WTC11 (cell line): ENCODE measurements at regions not wholly inside any gene's neighbourhood (a gene's known extent, or its start where the extent isn't known, plus 50 kb on each side); places are given as distances from the start of the nearest gene placed in this dataset.
A peak's percentile ranks its signal among the peaks of the same experiment; 100 is the strongest.

Source experiments
- ATAC-seq: fragments of 200-7000 bp; cut with Tn5 transposase; 2 replicates; pipeline ENCODE4 v1.10.0; 2021; ENCODE audit warnings: mild to moderate bottlenecking, moderate library complexity
- CTCF ChIA-PET: fragments of 300-600 bp; sonication (Branson Sonifier 250); formaldehyde crosslinking; loops from one replicate; lab custom pipeline; 2021; ENCODE audit warnings: antibody characterized with exemption; lab: Charles Lee
- POLR2A ChIA-PET: fragments of 350-600 bp; sonication (Branson Sonifier 250); formaldehyde crosslinking; loops from one replicate; lab custom pipeline; 2021; ENCODE audit warnings: antibody characterized with exemption; lab: Charles Lee
- DNase-seq: peaks from one replicate; pipeline ENCODE4 v3.0.0; 2021; ENCODE audit warnings: low spot score
- H3K27ac Mint-ChIP-seq: 2 replicates; pipeline ENCODE4 v1.8.0; 2021; ENCODE audit warnings: mixed read lengths
- H3K27me3 Mint-ChIP-seq: 2 replicates; pipeline ENCODE4 v1.8.0; 2021; ENCODE audit warnings: low read depth, mild to moderate bottlenecking, moderate library complexity, mixed read lengths
- H3K36me3 Mint-ChIP-seq: 2 replicates; pipeline ENCODE4 v1.8.0; 2021; ENCODE audit warnings: mixed read lengths
- H3K4me1 Mint-ChIP-seq: 2 replicates; pipeline ENCODE4 v1.8.0; 2022; ENCODE audit warnings: mixed read lengths
- H3K4me3 Mint-ChIP-seq: 2 replicates; pipeline ENCODE4 v1.8.0; 2021; ENCODE audit warnings: mild to moderate bottlenecking, moderate library complexity, mixed read lengths
- H3K9me3 Mint-ChIP-seq: 2 replicates; pipeline ENCODE4 v1.8.0; 2021; ENCODE audit warnings: mixed read lengths
- CREM ChIP-seq: sonication (generic); formaldehyde crosslinking; IDR thresholded peaks from 2 replicates; pipeline ENCODE4 v1.8.1; 2022; ENCODE audit warnings: mild to moderate bottlenecking, missing genetic modification reagents, moderate library complexity
- E2F4 ChIP-seq: sonication (generic); formaldehyde crosslinking; IDR thresholded peaks from 2 replicates; pipeline ENCODE4 v1.8.1; 2022; ENCODE audit warnings: low read depth, mild to moderate bottlenecking, moderate library complexity, missing genetic modification reagents, borderline replicate concordance
- ELF4 ChIP-seq: sonication (generic); formaldehyde crosslinking; IDR thresholded peaks from 2 replicates; pipeline ENCODE4 v1.8.1; 2022; ENCODE audit warnings: low read depth, mild to moderate bottlenecking, moderate library complexity, missing genetic modification reagents
- ETV6 ChIP-seq: sonication (generic); formaldehyde crosslinking; IDR thresholded peaks from 2 replicates; pipeline ENCODE4 v1.8.1; 2022; ENCODE audit warnings: mild to moderate bottlenecking, missing genetic modification reagents
- FOXP1 ChIP-seq: sonication (generic); formaldehyde crosslinking; IDR thresholded peaks from 2 replicates; pipeline ENCODE4 v1.8.0; 2022; ENCODE audit warnings: missing genetic modification reagents, mild to moderate bottlenecking, moderate library complexity, borderline replicate concordance
- HMGA2 ChIP-seq: fragments of 250-450 bp; sonication (Bioruptor Pico); IDR thresholded peaks from 2 replicates; pipeline ENCODE4 v1.4.0; 2021; ENCODE audit warnings: mild to moderate bottlenecking, moderate library complexity
- IRF2 ChIP-seq: sonication (generic); formaldehyde crosslinking; IDR thresholded peaks from 2 replicates; pipeline ENCODE4 v1.8.0; 2022; ENCODE audit warnings: low read depth, missing genetic modification reagents, borderline replicate concordance
- KAT7 ChIP-seq: sonication (generic); formaldehyde crosslinking; IDR thresholded peaks from 2 replicates; pipeline ENCODE4 v1.8.1; 2023; ENCODE audit warnings: missing genetic modification reagents, mild to moderate bottlenecking, borderline replicate concordance
- NFATC4 ChIP-seq: fragments of 250-450 bp; sonication (Bioruptor Pico); IDR thresholded peaks from 2 replicates; pipeline ENCODE4 v1.9.0; 2021; ENCODE audit warnings: mild to moderate bottlenecking
- PRRX2 ChIP-seq: fragments of 250-450 bp; sonication (Bioruptor Pico); IDR thresholded peaks from 2 replicates; pipeline ENCODE4 v1.8.0; 2021; ENCODE audit warnings: mild to moderate bottlenecking
- SMAD4 ChIP-seq: sonication (generic); formaldehyde crosslinking; IDR thresholded peaks from 2 replicates; pipeline ENCODE4 v1.8.0; 2022; ENCODE audit warnings: mild to moderate bottlenecking, missing genetic modification reagents
- SOX15 ChIP-seq: fragments of 250-450 bp; sonication (Bioruptor Pico); IDR thresholded peaks from 2 replicates; pipeline ENCODE4 v1.9.0; 2021; ENCODE audit warnings: mild to moderate bottlenecking
- SP1 ChIP-seq: sonication (generic); formaldehyde crosslinking; conservative IDR thresholded peaks from 2 replicates; pipeline ENCODE4 v1.8.1; 2022; ENCODE audit warnings: missing genetic modification reagents
- TCF7 ChIP-seq: sonication (generic); formaldehyde crosslinking; IDR thresholded peaks from 2 replicates; pipeline ENCODE4 v1.8.0; 2022; ENCODE audit warnings: mild to moderate bottlenecking, low read depth, missing genetic modification reagents, moderate library complexity
- TP53 ChIP-seq: sonication (generic); formaldehyde crosslinking; IDR thresholded peaks from 2 replicates; pipeline ENCODE4 v1.8.1; 2023; ENCODE audit warnings: mild to moderate bottlenecking, missing genetic modification reagents
- USF2 ChIP-seq: sonication (generic); formaldehyde crosslinking; IDR thresholded peaks from 2 replicates; pipeline ENCODE4 v1.8.1; 2023; ENCODE audit warnings: mild to moderate bottlenecking, missing genetic modification reagents, moderate library complexity
- ZMAT4 ChIP-seq: fragments of 250-450 bp; sonication (Bioruptor Pico); IDR thresholded peaks from 2 replicates; pipeline ENCODE4 v1.9.0; 2021; ENCODE audit warnings: mild to moderate bottlenecking
- ZNF232 ChIP-seq: sonication (generic); formaldehyde crosslinking; IDR thresholded peaks from 2 replicates; pipeline ENCODE4 v1.8.0; 2022; ENCODE audit warnings: mild to moderate bottlenecking, missing genetic modification reagents
- ZNF396 ChIP-seq: fragments of 250-450 bp; sonication (Bioruptor Pico); IDR thresholded peaks from 2 replicates; pipeline ENCODE4 v1.8.0; 2021; ENCODE audit warnings: mild to moderate bottlenecking, moderate library complexity, borderline replicate concordance
- ZNF671 ChIP-seq: fragments of 250-450 bp; sonication (Bioruptor Pico); IDR thresholded peaks from 2 replicates; pipeline ENCODE4 v1.8.0; 2021; ENCODE audit warnings: mild to moderate bottlenecking
- ZSCAN18 ChIP-seq: fragments of 250-450 bp; sonication (Bioruptor Pico); IDR thresholded peaks from 2 replicates; pipeline ENCODE4 v2.1.2; 2022; ENCODE audit warnings: mild to moderate bottlenecking, moderate library complexity
- TF ChIP-seq, protein P1 (sequence below): sonication (generic); formaldehyde crosslinking; IDR thresholded peaks from 2 replicates; pipeline ENCODE4 v1.8.0; 2022; ENCODE audit warnings: mild to moderate bottlenecking, missing genetic modification reagents
- TF ChIP-seq, protein P2 (sequence below): sonication (generic); formaldehyde crosslinking; conservative IDR thresholded peaks from 2 replicates; pipeline ENCODE4 v1.8.1; 2023; ENCODE audit warnings: mild to moderate bottlenecking, low read depth, missing genetic modification reagents, moderate library complexity
- TF ChIP-seq, protein P3 (sequence below): sonication (generic); formaldehyde crosslinking; IDR thresholded peaks from 2 replicates; pipeline ENCODE4 v1.8.0; 2022; ENCODE audit warnings: mild to moderate bottlenecking, missing genetic modification reagents

- no peak for TF ChIP-seq ZNF396 (CRISPR knock-in tag)
- TF ChIP-seq E2F4, result no peak
- TF ChIP-seq ELF4, result no peak
- peak; percentile 60; the same call in 1 of the 2 replicates for TF ChIP-seq SMAD4
- no peak for TF ChIP-seq HMGA2
- TF ChIP-seq USF2 (CRISPR knock-in tag), result peak; percentile 98
- TF ChIP-seq, protein P1, sequence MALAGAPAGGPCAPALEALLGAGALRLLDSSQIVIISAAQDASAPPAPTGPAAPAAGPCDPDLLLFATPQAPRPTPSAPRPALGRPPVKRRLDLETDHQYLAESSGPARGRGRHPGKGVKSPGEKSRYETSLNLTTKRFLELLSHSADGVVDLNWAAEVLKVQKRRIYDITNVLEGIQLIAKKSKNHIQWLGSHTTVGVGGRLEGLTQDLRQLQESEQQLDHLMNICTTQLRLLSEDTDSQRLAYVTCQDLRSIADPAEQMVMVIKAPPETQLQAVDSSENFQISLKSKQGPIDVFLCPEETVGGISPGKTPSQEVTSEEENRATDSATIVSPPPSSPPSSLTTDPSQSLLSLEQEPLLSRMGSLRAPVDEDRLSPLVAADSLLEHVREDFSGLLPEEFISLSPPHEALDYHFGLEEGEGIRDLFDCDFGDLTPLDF (CRISPR knock-in tag), result 0 out of 2 replicates have a peak, but pooled peaks have one; percentile 52
- no peak for TF ChIP-seq PRRX2 (CRISPR knock-in tag)
- no peak for TF ChIP-seq ZNF671 (CRISPR knock-in tag)
- no peak for TF ChIP-seq IRF2 (CRISPR knock-in tag)
- no peak for TF ChIP-seq ZMAT4 (CRISPR knock-in tag)
- no peak for TF ChIP-seq ZSCAN18 (CRISPR knock-in tag)
- TF ChIP-seq, protein P2, sequence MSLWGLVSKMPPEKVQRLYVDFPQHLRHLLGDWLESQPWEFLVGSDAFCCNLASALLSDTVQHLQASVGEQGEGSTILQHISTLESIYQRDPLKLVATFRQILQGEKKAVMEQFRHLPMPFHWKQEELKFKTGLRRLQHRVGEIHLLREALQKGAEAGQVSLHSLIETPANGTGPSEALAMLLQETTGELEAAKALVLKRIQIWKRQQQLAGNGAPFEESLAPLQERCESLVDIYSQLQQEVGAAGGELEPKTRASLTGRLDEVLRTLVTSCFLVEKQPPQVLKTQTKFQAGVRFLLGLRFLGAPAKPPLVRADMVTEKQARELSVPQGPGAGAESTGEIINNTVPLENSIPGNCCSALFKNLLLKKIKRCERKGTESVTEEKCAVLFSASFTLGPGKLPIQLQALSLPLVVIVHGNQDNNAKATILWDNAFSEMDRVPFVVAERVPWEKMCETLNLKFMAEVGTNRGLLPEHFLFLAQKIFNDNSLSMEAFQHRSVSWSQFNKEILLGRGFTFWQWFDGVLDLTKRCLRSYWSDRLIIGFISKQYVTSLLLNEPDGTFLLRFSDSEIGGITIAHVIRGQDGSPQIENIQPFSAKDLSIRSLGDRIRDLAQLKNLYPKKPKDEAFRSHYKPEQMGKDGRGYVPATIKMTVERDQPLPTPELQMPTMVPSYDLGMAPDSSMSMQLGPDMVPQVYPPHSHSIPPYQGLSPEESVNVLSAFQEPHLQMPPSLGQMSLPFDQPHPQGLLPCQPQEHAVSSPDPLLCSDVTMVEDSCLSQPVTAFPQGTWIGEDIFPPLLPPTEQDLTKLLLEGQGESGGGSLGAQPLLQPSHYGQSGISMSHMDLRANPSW (CRISPR knock-in tag), result no peak
- TF ChIP-seq SOX15, result no peak
Observed at GRCh38 chr9:94165592-94166235, 81.5 kb downstream of the PTPDC1 start (continued).

- ATAC-seq, result peak; percentile 63
- peaks cover 13% of the 10 kb centered on the region for H3K36me3 Mint-ChIP-seq
- H3K4me3 Mint-ChIP-seq, result peak overlapping the region; percentile 96
- H3K9me3 Mint-ChIP-seq, result peaks cover 3% of the 10 kb centered on the region; the same call in 1 of the 2 replicates
- POLR2A ChIA-PET, result interaction anchor here (0.6 to 1.9 kb wide), 3 partner anchors 15 to 35 kb away, joined by 3 to 5 read pairs (median 5); no protein-coding TSS in a partner anchor
- H3K4me1 Mint-ChIP-seq, result peaks cover 41% of the 10 kb centered on the region
- CTCF ChIA-PET, result interaction anchor here (0.6 to 2.1 kb wide), 4 partner anchors 47 to 153 kb away, joined by 3 to 7 read pairs (median 7); partner anchors contain the start of gene PTPDC1
- H3K27ac Mint-ChIP-seq, result no peak overlapping the region
- DNase-seq, result peak; percentile 97
- H3K27me3 Mint-ChIP-seq, result 0 out of 2 replicates have a peak, but pooled peaks cover 4% of the 10 kb centered on the region
- TF ChIP-seq ZSCAN18 (CRISPR knock-in tag) (no peak), CREM (peak; percentile 93), ETV6 (CRISPR knock-in tag) (no peak), TCF7 (no peak), ZNF232 (peak; percentile 63; the same call in 1 of the 2 replicates), SP1 (CRISPR knock-in tag) (no peak), ELF4 (0 out of 2 replicates have a peak, but pooled peaks have one; percentile 37), TP53 (CRISPR knock-in tag) (no peak), KAT7 (no peak; the same call in 1 of the 2 replicates), NFATC4 (CRISPR knock-in tag) (peak; percentile 6), FOXP1 (CRISPR knock-in tag) (peak; percentile 63)
- TF ChIP-seq, protein P3, sequence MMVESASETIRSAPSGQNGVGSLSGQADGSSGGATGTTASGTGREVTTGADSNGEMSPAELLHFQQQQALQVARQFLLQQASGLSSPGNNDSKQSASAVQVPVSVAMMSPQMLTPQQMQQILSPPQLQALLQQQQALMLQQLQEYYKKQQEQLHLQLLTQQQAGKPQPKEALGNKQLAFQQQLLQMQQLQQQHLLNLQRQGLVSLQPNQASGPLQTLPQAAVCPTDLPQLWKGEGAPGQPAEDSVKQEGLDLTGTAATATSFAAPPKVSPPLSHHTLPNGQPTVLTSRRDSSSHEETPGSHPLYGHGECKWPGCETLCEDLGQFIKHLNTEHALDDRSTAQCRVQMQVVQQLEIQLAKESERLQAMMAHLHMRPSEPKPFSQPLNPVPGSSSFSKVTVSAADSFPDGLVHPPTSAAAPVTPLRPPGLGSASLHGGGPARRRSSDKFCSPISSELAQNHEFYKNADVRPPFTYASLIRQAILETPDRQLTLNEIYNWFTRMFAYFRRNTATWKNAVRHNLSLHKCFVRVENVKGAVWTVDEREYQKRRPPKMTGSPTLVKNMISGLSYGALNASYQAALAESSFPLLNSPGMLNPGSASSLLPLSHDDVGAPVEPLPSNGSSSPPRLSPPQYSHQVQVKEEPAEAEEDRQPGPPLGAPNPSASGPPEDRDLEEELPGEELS (CRISPR knock-in tag), result peak; percentile 65; the same call in 1 of the 2 replicates
Observed at GRCh38 chr9:94166236-94166975, 82.1 kb downstream of the PTPDC1 start.
